HepG2 (cell line): ENCODE measurements at regions not wholly inside any gene's neighbourhood (a gene's known extent, or its start where the extent isn't known, plus 50 kb on each side); places are given as distances from the start of the nearest gene placed in this dataset.
A peak's percentile ranks its signal among the peaks of the same experiment; 100 is the strongest.

Source experiments
- ATAC-seq: fragments of 200-7000 bp; cut with Tn5 transposase; 3 replicates; pipeline ENCODE4 v1.9.1; 2020; ENCODE audit warnings: mild to moderate bottlenecking, moderate library complexity
- BruUV-seq: library from RNA; stranded (reverse); fragments of 400-500 nt; replicated peaks from 2 replicates; lab custom pipeline; 2021; lab: Mats Ljungman, UMichigan
- CTCF ChIA-PET: fragments of 300-600 bp; formaldehyde crosslinking; extraction: SDS; loops from one replicate; lab custom pipeline; 2021; ENCODE audit warnings: low total read pairs, inconsistent platforms, low intra/inter-chr PET ratio; lab: Yijun Ruan, JAX
- POLR2A ChIA-PET: fragments of 350-600 bp; sonication (Branson Sonifier 250); formaldehyde crosslinking; loops from one replicate; lab custom pipeline; 2020; ENCODE audit warnings: antibody characterized with exemption, inconsistent platforms; lab: Yijun Ruan, JAX
- DNase-seq: peaks from one replicate; pipeline ENCODE4 v3.0.0-alpha.2; 2015; ENCODE audit warnings: low spot score
- FAIRE-seq: peaks from 3 replicates; lab custom pipeline; 2011; peaks lifted over from hg19 to GRCh38; lab: Jason Lieb, UNC
- H2AFZ ChIP-seq: one replicate; pipeline ENCODE4 v1.6.1; 2011; ENCODE audit warnings: low read length, inconsistent platforms
- H3K27ac ChIP-seq: fragments of 300-600 bp; 3 replicates; pipeline ENCODE4 v1.8.0; 2011; ENCODE audit warnings: mixed run types, mild to moderate bottlenecking, mixed read lengths, low read length, inconsistent platforms; ENCODE audit not compliant: insufficient read depth; ENCODE audit errors: extremely low read length
- H3K27me3 ChIP-seq, 2 experiments: fragments of 200-600 bp in 1 of 2; 2 replicates in 1 of 2; 3 replicates in 1 of 2; pipeline versions ENCODE4 v1.6.0 to v1.8.0; 2011; ENCODE audit warnings: low read length in 2 of 2, mild to moderate bottlenecking in 2 of 2, moderate library complexity in 2 of 2, inconsistent platforms in 1 of 2; ENCODE audit not compliant: insufficient read depth in 2 of 2, control insufficient read depth in 1 of 2
- H3K36me3 ChIP-seq, 2 experiments: fragments of 200-600 bp in 1 of 2; replicated peaks in 1 of 2; 2 replicates in 1 of 2; 3 replicates in 1 of 2; pipeline versions ENCODE4 v1.5.1 to v1.8.0; 2011; ENCODE audit warnings: low read length in 2 of 2, inconsistent platforms in 1 of 2; ENCODE audit not compliant: insufficient read depth in 2 of 2, control insufficient read depth in 1 of 2
- H3K4me1 ChIP-seq: 2 replicates; pipeline ENCODE4 v1.5.1; 2012; ENCODE audit warnings: low read length, inconsistent platforms; ENCODE audit not compliant: insufficient read depth
- H3K4me2 ChIP-seq: 2 replicates; pipeline ENCODE4 v1.6.0; 2011; ENCODE audit warnings: low read depth, low read length, inconsistent platforms
- H3K4me3 ChIP-seq, 3 experiments: fragments of 200-600 bp in 1 of 3; sonication (generic), shearing (Covaris generic) in 1 of 3; replicated peaks in 1 of 3; 2 replicates each; pipeline ENCODE4 v1.5.1; 2011 to 2016; ENCODE audit warnings: low read length in 3 of 3, inconsistent platforms in 2 of 3, low read depth in 2 of 3, mild to moderate bottlenecking in 2 of 3, control low read depth in 1 of 3, mixed read lengths in 1 of 3; ENCODE audit not compliant: insufficient read depth in 1 of 3
- H3K79me2 ChIP-seq: one replicate; pipeline ENCODE4 v1.6.1; 2011; ENCODE audit warnings: low read length, inconsistent platforms; ENCODE audit not compliant: insufficient read depth
- H3K9ac ChIP-seq: 2 replicates; pipeline ENCODE4 v1.6.0; 2011; ENCODE audit warnings: mild to moderate bottlenecking, low read depth, low read length, inconsistent platforms; ENCODE audit not compliant: insufficient read depth
- H3K9me3 ChIP-seq: 2 replicates; pipeline ENCODE4 v1.5.1; 2012; ENCODE audit warnings: mild to moderate bottlenecking, low read length
- H4K20me1 ChIP-seq: 2 replicates; pipeline ENCODE4 v1.6.0; 2011; ENCODE audit warnings: inconsistent platforms, mild to moderate bottlenecking, low read length, moderate library complexity; ENCODE audit not compliant: insufficient read depth
- MED8 ChIP-seq: sonication (generic); formaldehyde crosslinking; IDR thresholded peaks from 2 replicates; pipeline ENCODE4 v1.8.1; 2023; ENCODE audit warnings: mild to moderate bottlenecking, missing genetic modification reagents; ENCODE audit not compliant: insufficient replicate concordance
- MTA3 ChIP-seq: sonication (generic); formaldehyde crosslinking; IDR thresholded peaks from 2 replicates; pipeline ENCODE4 v1.4.0; 2020; ENCODE audit warnings: missing genetic modification reagents
- ZFP41 ChIP-seq: sonication (generic); formaldehyde crosslinking; IDR thresholded peaks from 2 replicates; pipeline ENCODE4 v1.4.0; 2020; ENCODE audit warnings: mild to moderate bottlenecking, missing genetic modification reagents, borderline replicate concordance
- ZNF446 ChIP-seq: sonication (generic); formaldehyde crosslinking; IDR thresholded peaks from 2 replicates; pipeline ENCODE4 v1.5.0; 2020; ENCODE audit warnings: mild to moderate bottlenecking, missing genetic modification reagents
- ZNF629 ChIP-seq: sonication (generic); formaldehyde crosslinking; conservative IDR thresholded peaks from 2 replicates; pipeline ENCODE4 v1.5.0; 2020; ENCODE audit warnings: missing genetic modification reagents
- ZNF644 ChIP-seq: IDR thresholded peaks from 2 replicates; pipeline ENCODE4 v1.6.1; 2016; ENCODE audit warnings: low read depth
- ZNF746 ChIP-seq: sonication (generic); formaldehyde crosslinking; IDR thresholded peaks from 2 replicates; pipeline ENCODE4 v1.8.0; 2022; ENCODE audit warnings: mild to moderate bottlenecking, missing genetic modification reagents
- WGBS: methylation state at CpG from one replicate; pipeline ENCODE4 v1.1.6; 2017; ENCODE audit warnings: low lambda C conversion rate; 5-methylcytosine and 5-hydroxymethylcytosine counted together
- in situ Hi-C: cut with HindIII; loops from 2 replicates; pipeline ENCODE4 v1.10.0; 2017; ENCODE audit warnings: low pct_unique_long_range_greater_than_20kb; ENCODE audit not compliant: extremely low pct_ligation_motif_present
- intact Hi-C: fragments of 100-400 bp; cut with micrococcal nuclease; formaldehyde crosslinking; loops from one replicate; pipeline ENCODE4 v1.10.0; 2022; ENCODE audit not compliant: unreplicated experiment
- TF ChIP-seq, protein P1 (sequence below), 2 experiments: fragments of 450-650 bp in 1 of 2; sonication (generic) in 1 of 2; formaldehyde crosslinking in 1 of 2; IDR thresholded peaks; 2 replicates each; pipeline versions ENCODE4 v1.6.1 to v1.8.0; 2016 to 2022; ENCODE audit warnings: antibody characterized with exemption in 1 of 2, mild to moderate bottlenecking in 1 of 2, missing genetic modification reagents in 1 of 2

DNA sequence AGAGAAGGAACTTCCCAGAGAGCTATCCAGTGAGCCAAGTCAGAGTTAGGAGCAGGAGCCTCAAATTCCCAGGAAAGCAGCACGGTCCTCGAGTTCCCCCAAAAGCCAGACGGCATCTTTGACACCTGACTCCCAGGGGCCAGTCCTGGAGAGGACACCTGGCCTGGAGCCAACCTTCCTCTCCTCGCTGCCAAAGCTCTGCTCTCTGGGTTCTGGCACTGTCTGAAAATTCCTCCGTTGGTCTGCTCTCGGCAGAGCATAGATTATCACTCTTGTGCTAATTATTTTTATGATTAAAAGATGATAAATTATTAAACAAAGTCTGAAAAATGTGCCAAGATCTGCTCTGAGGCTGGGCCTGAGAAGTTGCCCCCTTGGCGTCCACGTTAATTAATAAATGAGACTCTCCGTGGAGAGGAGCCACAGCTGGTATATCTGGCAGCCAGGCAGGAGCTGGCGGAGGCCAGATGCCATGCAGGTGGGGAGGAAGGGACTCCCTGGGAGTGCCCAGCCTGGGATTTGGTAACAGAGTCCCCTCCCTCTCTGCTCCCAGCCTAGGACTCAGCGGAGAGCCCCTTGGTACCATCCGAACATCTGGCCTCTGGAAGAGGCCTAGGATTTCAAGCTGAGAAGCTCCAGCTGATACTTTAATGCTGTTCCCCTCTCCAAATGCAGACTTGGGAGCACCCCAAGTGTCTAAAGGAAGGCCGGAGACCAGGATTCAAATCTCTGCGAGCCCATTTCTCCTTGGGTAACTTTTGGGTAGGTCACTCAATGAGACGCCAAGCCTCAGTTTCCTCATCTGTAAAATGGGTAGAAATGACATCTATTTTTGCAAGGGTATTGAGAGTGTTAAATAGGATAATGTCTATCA is 163.7 kb upstream of the POU3F1 start:
- intact Hi-C loops = no loop called here

GRCh38 chr1:38208716-38209632 is 162.4 kb upstream of the POU3F1 start:
- POLR2A ChIA-PET = no interaction called here
- FAIRE-seq = no peak
- Histone ChIP-seq H3K27ac (no peak overlapping the region), H3K9ac (no peak overlapping the region), H3K4me2 (no peak overlapping the region), H4K20me1 (no peaks in the 10 kb centered on the region), H3K27me3 (peaks cover 0 to 2% of the 10 kb centered on the region in 2 experiments; a peak in 2 of 5 replicates), H3K36me3 (no peaks in the 10 kb centered on the region), H3K9me3 (no peaks in the 10 kb centered on the region), H2AFZ (no peak overlapping the region), H3K4me3 (no peak overlapping the region), H3K4me1 (no peaks in the 10 kb centered on the region), H3K79me2 (no peaks in the 10 kb centered on the region)
- 61% methylated on average over 9 of the region's 9 CpGs for WGBS
- CTCF ChIA-PET = no interaction called here
- no TSS peak for BruUV-seq
- in situ Hi-C loops = no loop called here
- intact Hi-C loops = no loop called here
- no peak for DNase-seq
- ATAC-seq = no peak
- TF ChIP-seq, protein P1, sequence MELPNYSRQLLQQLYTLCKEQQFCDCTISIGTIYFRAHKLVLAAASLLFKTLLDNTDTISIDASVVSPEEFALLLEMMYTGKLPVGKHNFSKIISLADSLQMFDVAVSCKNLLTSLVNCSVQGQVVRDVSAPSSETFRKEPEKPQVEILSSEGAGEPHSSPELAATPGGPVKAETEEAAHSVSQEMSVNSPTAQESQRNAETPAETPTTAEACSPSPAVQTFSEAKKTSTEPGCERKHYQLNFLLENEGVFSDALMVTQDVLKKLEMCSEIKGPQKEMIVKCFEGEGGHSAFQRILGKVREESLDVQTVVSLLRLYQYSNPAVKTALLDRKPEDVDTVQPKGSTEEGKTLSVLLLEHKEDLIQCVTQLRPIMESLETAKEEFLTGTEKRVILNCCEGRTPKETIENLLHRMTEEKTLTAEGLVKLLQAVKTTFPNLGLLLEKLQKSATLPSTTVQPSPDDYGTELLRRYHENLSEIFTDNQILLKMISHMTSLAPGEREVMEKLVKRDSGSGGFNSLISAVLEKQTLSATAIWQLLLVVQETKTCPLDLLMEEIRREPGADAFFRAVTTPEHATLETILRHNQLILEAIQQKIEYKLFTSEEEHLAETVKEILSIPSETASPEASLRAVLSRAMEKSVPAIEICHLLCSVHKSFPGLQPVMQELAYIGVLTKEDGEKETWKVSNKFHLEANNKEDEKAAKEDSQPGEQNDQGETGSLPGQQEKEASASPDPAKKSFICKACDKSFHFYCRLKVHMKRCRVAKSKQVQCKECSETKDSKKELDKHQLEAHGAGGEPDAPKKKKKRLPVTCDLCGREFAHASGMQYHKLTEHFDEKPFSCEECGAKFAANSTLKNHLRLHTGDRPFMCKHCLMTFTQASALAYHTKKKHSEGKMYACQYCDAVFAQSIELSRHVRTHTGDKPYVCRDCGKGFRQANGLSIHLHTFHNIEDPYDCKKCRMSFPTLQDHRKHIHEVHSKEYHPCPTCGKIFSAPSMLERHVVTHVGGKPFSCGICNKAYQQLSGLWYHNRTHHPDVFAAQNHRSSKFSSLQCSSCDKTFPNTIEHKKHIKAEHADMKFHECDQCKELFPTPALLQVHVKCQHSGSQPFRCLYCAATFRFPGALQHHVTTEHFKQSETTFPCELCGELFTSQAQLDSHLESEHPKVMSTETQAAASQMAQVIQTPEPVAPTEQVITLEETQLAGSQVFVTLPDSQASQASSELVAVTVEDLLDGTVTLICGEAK (IDR thresholded peaks at IDR 0.05) = no peak
- TF ChIP-seq, protein P1 (CRISPR knock-in tag; IDR thresholded peaks at IDR 0.05) = peak; percentile 89
- no peak for TF ChIP-seq ZNF446 (CRISPR knock-in tag)

More for the DNA sequence above, 163.7 kb upstream of the POU3F1 start:
- no TSS peak for BruUV-seq
- Histone ChIP-seq H3K4me3 (no peak overlapping the region), H4K20me1 (no peaks in the 10 kb centered on the region), H2AFZ (no peak overlapping the region), H3K27me3 (peaks cover 4 to 8% of the 10 kb centered on the region in 2 experiments; a peak in 4 of 5 replicates), H3K79me2 (no peaks in the 10 kb centered on the region), H3K27ac (no peak overlapping the region), H3K9ac (no peak overlapping the region), H3K4me2 (no peak overlapping the region), H3K9me3 (no peaks in the 10 kb centered on the region), H3K36me3 (no peaks in the 10 kb centered on the region), H3K4me1 (no peaks in the 10 kb centered on the region)
- in situ Hi-C loops = no loop called here
- no peak for ATAC-seq
- WGBS = 26% methylated on average over 10 of the region's 15 CpGs
- POLR2A ChIA-PET = no interaction called here
- peak; percentile 52; the same call in 1 of the 2 replicates for TF ChIP-seq ZNF629
- TF ChIP-seq ZFP41 (CRISPR knock-in tag) = no peak
- TF ChIP-seq ZNF746 = no peak
- no peak for TF ChIP-seq MED8 (CRISPR knock-in tag)
- no peak for TF ChIP-seq MTA3 (CRISPR knock-in tag)
- TF ChIP-seq ZNF644 = no peak
- no peak for DNase-seq
- CTCF ChIA-PET = no interaction called here
- no peak for FAIRE-seq
